ENCODE measurements at regions not wholly inside any gene's neighbourhood (a gene's known extent, or its start where the extent isn't known, plus 50 kb on each side); places are given as distances from the start of the nearest gene placed in this dataset.

DNA sequence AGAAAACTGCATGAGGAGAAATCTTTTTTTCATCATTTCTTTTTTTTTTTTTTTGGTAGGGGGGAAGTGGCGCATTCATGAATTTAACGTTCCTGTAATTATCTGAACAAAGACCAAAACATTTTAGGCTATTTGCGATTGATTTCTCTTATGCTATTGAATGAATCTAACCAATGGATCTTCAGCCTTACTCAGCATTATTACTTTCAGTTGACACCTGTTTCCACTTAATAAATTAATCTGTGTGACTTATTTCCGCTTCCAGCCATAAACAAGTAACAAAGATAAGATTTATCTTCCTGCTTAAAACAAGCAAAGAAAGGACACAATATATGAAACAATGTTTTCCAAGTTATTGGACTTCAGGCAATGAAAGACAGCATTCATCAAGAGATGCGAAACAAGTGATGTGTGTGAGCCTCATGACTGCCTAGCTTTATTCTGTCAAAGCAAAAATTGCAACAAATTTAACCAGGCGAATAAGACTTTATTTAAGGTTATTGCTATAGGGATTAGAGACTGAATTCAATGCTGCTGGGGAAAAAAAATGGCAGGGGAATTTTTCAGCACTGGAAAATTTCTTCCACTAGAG lies 1026.9 kb downstream of the LRFN5 start:
- DNase-seq (ENCODE audit: low read depth, low spot score): no peak

DNA sequence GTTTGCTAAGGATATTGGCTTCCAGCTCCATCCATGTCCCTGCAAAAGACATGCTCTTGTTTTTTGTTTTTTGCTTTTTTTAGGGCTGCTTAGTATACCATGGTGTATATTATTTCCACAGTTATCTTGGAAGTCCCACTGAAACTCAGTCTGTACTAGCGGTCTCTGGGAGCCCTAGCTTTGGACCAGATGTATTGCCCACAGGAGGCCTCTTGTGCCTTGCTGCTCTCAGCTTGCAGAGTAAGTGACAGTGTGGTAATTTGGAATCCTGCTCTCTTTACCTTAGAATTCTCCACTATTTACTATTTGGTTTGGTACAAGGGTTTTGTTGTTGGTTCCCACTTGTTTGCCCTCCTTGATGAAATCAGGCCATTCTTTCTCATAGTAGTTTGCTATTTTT lies 1022.9 kb downstream of the LRFN5 start:
- DNase-seq (ENCODE audit: low read depth, low spot score): no peak

DNA sequence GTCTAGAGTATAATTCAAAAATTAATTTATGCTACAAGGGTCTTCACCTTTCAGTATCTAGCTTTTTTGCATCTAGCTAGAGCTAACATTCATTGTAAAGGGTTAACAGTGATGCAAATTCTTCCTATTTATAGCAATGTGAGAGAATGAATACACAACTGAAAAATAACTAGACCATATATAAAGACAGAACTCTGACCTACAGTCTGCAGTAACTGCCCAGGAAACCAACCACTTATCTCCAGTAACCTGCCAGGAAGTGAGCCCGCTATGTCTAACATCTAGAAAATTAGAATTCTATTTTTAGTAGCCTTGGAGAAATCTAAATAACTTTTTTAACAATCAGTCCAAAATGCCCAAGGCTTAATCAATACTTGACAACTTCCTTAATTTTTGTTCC lies 1021.9 kb downstream of the LRFN5 start:
- DNase-seq (ENCODE audit: low read depth, low spot score): no peak

DNA sequence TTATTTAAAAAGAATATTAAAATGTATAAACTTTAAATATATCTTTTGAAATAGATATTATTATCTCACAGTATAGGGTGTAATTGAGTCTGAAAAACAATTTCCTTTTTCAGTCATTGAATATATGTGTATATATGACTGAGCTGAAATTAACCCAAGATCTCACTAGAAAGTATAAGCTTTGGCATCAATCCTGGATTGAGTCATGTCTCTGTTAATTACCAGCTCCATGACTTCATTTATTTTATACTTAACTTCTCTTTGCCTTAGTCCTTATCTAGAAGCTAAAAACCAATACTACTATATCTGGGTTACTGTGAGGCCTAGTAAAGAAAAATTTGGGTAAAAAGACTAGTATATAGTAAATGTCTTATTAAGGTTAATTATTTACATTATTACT lies 1020.3 kb downstream of the LRFN5 start:
- DNase-seq (ENCODE audit: low read depth, low spot score): no peak

DNA sequence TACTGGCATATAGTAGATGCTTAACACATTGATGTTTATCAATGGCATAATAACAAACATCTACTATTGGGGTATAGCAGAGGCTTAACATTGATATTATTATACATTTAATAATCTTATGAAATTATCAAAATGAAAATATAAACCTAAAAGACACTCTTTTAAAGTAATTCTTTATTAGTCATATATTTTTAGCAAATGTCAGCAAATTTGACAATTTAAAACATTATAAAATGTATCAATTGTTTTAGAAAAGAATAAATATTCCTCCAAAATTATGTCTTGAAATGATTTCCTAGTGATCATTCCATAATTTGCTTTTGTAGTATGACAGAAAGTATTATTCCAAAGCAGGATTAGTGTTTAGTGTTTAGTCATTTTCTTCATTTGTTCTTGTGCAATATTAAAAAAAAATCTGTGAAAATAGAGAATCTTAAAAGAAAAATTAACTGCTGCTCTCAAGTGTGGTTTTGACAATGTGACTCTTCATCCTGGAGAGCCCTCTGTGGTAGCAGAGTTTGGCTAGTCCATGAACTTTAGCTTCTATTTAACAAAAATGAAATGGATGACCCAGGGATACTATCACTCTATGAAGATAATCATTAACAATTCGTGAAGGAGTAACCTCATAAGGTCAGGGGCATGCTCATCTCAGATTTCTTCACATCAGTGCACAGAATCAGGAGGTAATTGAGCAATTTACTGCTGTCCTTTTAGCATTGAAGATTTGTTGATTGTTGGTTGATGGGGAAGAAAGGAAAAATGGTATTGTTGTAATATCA lies 1018.5 kb downstream of the LRFN5 start:
- no peak for DNase-seq (ENCODE audit: low read depth, low spot score)

DNA sequence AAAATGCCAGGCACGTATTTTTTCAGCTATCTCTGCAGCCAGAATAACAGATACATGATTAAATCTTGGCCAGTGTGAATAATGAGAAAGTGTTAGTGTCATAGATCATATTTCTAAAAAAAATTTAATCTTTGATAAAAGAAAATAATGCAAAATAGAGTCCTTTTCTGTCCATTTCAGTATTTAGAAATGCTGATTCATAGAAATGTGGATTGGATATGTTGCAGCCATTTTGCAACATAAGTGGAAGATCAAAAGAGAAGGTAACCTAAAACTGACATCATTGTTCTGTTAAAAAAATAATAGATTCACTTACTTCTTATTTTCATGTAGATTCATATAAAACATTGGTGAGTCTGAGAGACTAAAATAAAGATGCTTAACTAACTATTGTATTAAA lies 1010.3 kb downstream of the LRFN5 start:
- DNase-seq (ENCODE audit: low read depth, low spot score): no peak

DNA sequence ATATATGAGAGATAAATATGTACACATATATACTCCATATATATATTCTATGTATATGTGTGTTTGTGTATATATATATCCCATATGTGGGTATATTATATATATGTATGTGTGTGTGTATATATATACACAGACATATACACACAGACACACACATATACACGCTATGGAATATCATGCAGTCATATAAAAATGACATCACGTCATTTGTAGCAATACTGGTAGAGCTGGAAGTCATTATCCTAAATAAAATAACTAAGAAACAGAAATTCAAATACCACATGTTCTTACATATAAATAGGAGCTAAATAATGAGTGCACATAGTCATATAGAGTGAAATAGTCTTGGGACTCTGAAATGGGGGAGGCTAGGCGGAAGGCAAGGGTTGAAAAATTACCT lies 1000.2 kb downstream of the LRFN5 start:
- no peak for DNase-seq (ENCODE audit: low read depth, low spot score)

DNA sequence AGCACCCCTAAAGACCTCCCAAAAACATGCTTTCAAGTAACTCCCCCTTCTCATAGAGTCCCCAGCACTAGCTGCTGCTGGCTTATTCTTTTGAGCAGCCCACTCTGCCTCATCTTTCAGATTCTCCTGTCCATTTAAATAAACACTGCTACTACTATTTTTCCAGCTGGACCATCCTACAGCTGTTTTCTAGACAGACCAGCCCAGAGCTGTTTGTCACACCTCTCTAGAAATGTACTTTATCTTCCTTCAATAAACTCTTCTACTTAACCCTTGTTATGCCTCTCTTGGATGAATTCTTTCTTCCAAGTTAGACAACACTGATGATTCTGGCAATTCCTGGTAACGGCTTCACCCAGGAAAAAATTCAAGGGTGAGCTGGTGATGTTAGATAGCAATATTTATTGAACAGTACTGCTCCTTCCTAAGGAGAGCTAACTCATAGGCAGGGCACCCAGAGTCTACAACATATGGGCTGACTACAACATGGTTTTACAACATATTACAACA lies 995.7 kb downstream of the LRFN5 start:
- no peak for DNase-seq (ENCODE audit: low read depth, low spot score)

DNA sequence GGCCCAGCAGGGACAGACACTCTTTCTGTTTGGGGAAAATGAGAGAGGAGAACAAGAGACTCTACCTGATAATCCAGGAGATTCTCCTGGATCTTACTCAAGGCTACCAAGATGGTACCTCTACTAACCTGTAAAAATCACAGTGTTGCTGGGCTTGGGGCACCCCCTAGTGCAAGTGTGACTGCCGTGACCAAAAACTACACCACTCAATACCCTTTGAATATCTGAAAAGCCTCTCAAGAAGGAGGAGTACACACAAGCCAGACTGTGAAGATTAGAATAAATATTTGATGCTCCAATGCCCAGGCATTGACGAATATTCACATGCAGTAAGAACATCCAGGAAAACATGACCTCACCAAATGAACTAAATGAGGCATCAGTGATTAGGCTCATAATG lies 965.4 kb downstream of the LRFN5 start:
- DNase-seq (ENCODE audit: low read depth, low spot score): no peak

DNA sequence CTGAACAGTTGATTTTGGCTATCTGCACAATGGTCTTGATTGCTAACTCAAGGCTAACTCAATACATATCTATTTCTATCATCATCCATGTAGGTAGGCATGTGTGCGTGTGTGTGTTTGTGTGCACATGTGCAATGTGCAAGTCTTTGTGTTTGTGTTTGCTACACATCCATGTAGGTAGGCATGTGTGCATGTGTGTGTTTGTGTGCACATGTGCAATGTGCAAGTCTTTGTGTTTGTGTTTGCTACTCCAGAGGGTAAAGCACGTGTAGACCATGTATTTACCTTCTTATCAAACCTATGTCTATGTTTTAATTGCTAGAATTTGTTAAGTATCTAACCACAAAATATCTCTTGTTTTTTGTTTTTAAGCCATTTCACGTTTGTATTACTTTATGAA lies 962.6 kb downstream of the LRFN5 start:
- DNase-seq (ENCODE audit: low read depth, low spot score): no peak

DNA sequence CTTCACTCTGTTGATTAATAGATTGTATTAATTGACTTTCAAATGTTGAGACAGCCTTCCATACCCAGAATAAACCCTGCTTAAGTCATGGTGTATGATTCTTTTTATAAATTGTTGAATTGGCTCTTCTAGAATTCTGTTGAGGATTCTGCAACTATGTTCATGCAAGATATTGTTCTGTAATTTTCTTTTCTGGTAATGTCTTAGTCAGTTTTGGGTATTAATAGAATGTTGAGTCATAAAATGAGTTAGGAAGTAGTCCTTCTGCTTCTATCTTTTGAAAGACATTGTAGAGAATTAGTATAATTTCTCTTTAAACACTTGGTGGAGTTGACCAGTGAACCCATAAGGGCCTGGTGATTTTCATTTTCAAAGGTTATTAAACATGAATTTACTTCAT lies 958.9 kb downstream of the LRFN5 start:
- DNase-seq (ENCODE audit: low read depth, low spot score): no peak

DNA sequence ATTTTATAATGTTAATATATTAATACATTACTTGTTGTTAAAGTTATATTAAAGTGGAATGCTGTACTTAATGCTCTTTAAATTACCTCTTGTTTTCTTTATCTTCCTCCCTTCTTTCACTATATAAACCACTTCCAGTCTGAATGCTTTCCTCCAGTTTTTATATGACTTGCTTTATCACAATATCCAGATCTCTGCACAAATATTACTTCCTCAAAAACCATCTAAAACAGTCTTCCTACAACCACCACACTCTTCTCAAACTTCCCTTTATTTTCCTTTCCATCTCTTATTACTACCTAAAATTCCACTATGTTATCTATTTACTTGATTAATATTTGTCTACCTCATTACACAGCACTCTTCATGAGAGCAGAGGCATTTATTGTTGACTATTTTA lies 956.6 kb downstream of the LRFN5 start:
- DNase-seq (ENCODE audit: low read depth, low spot score): no peak

DNA sequence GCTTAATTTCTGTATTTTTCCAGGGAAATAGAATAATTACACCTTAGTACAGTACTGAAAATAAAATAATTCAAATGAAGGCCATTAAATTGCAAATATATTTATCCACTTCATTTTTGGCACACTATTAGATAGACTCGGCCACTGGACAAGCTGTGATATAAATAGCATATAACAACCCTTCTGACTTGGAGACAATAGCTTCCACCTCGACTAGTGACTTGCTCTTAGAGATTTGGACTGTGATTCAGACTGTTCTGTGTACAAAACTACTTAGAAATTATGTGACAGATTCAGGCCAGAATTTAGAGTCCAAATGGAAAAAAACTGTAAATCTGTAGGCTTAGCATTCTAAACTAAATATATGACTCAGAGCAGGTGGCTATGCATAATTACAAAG lies 949.9 kb downstream of the LRFN5 start:
- DNase-seq (ENCODE audit: low read depth, low spot score): no peak

DNA sequence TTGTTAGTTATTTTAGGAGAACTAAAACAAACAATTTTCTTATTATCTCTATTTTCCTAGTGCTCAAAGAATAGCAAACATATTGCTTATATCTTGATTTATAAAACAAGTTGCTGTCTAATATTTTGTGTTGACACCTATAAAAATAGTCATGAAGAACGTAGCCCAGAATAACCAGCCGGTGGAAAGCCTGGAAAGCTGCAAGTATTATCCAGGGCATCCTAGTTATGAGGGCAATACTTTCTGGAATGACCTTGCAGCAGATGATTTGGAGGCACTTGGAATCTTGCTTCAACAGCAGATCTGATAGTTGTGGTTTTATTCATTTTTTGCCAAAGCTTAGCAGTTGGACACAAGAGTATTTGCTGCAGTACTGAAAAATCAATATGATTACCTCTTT lies 948.7 kb downstream of the LRFN5 start:
- DNase-seq (ENCODE audit: low read depth, low spot score): no peak

DNA sequence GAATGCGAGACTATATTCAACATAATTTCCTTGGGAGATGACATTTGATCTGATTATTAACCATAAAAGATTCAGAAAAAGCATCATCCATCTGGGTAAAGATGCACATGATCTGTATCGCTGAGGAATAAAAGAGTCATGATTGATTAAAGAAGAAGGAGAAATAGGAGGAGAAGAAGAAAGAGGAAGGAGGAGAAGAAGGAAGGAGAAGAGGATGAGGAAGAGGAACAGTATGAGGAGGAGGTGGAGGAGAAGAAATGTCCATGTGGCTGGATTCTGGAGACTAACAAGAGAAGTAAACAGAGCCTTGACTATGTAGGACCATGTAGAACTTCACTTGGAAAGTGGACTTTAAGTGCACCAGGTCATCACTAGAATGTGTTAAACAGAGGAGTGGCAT lies 947.4 kb downstream of the LRFN5 start:
- no peak for DNase-seq (ENCODE audit: low read depth, low spot score)

DNA sequence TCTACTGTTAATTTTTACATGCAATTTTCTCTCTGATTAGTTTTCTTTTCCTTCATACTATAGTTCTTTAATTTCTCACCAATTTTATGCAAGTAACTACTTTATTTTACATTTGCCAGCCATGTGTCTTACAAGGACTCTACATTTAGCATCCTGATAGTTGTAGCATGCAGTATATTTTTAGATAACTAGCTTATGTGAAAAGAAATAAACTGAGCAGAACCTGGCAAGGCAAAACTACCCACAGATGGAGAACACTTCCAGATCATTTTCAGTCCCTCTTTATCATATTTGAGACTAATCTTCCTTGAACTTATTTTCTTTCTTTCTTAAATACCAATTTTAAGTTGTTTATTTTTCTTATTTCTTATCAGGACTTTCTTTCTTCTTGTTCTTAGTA lies 943.6 kb downstream of the LRFN5 start:
- DNase-seq (ENCODE audit: low read depth, low spot score): no peak

DNA sequence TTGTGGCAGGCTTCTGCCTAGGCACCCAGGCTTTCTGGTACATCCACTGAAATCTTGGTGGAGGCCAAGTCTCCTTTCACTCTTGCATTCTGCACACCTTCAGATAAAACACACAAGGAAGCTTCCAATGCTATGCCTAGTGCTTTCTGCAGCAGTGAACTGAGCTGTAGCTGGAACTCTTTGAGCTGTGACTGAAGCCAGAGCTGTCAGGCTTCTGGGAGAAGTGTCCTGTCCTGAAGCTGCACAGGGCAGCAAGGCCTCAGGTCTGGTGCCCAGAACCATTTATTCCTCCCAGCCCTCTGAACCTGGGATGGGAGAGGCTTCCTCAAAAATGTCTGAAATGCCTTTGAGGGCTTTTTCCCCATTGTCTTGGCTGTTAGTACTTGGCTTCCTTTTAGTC lies 941.7 kb downstream of the LRFN5 start:
- DNase-seq (ENCODE audit: low read depth, low spot score): no peak

DNA sequence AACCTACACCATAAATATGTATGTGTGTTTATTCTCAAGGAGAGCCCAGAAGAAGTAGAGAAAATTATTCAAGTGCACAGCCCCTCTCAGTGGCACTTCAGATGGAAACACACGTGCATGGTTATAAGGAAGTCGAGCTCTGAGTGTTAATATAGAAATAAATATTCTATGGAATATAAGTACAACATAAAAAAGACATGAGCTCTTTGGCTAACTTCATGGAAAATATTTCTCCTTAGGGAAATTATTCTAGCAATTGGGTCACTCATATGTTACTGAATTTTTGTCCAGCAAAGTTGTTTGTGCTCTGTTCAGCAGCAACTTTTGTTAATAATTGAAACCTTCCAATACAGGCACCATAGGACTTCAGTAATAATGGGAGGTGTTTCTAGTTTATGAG lies 939.0 kb downstream of the LRFN5 start:
- DNase-seq (ENCODE audit: low read depth, low spot score): no peak

DNA sequence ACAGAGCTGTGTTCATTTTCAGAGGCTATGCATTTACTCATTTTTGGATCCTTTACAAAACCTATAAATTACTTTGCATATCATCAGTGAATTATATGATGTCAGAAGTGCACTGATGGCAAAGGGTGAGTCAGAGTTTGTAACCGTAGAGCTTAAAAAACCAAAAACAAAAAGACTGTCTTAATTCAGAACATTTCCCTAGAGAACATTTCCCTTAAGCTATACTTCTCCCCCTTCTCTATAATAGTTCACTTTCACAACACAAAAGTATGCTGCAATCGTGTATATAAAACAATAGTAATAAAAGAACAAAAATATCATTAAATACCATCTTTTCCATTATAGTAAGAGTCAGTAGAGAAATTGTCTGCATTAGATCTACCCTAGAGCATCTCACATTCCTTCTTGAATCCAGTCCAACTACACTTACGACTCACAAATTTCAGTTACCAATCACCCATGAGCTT lies 934.9 kb downstream of the LRFN5 start:
- no peak for DNase-seq (ENCODE audit: low read depth, low spot score)

DNA sequence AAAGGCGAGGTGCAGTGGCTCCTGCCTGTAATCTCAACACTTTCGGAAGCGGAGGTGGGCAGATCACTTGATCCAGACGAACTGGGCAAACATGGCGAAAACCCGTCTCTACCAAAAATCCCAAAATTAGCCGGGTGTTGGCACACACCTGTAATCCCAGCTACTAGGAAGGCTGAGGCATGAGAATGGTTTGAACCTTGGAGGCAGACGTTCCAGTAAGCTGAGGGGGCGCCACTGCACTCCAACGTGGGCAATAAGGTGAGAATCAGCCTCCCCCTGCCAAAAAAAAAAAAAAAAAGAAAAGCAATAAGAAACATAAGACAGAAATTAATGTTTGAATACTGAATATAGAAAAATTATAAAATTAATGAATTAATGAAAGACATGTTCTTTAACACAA lies 928.7 kb downstream of the LRFN5 start:
- DNase-seq (ENCODE audit: low read depth, low spot score): no peak

DNA sequence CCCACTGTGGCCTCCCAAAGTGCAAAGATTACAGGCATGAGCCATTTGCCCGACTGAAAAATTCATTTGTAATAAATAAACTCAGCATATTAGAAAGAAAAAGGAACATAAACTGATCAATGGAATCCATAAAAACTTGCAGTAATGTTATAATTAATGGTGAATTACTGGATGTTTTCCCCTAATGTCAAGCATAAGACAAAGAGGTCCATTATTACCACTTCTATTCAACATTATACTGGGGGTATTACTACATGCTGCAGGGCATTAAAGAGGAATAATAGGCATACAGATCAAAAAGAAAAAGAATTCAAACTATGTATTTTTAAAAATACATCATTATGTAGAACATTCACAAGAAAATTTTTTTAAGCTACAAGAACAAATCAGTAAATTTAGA lies 926.8 kb downstream of the LRFN5 start:
- no peak for DNase-seq (ENCODE audit: low read depth, low spot score)

DNA sequence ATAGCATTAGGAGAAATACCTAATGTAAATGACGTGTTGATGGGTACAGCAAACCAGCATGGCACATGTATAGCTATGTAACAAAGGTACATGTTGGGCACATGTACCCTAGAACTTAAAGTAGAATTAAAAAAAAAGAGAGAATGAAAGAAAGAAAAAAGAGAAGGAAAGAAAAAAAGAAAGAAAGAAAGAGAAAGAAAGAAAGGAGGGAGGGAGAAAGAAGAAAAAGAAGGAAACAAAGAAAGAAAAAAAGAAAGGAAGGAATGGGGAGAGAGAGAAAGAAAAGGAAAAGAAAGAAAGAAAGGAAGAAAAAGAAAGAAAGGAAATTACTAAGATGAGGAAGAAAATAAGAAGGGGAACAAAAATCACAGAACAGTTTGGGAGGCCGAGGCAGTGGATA lies 925.5 kb downstream of the LRFN5 start:
- DNase-seq (ENCODE audit: low read depth, low spot score): no peak

DNA sequence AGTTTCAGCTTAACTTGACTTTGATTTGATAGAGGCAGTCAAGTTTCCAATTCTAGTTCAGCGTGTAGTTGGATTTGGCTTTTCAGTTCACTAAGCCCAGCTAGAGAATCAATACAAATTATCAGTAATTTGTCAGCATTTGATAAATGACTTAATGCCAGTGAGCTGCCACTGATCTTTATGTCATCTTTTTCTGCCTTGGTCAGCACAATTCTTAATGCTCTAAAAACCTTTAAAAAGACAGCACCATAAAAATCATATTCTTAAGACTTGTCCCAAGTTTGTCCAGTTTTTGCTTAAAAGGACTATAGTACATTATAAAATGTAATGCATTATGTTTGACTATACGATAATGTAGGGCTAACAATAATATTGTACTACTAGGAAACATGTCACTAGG lies 920.5 kb downstream of the LRFN5 start:
- DNase-seq (ENCODE audit: low read depth, low spot score): no peak
